Posterior vena cava (tissue), 2 donors: ENCODE measurements at regions not wholly inside any gene's neighbourhood (a gene's known extent, or its start where the extent isn't known, plus 50 kb on each side); places are given as distances from the start of the nearest gene placed in this dataset.
"Not testable (repeated sequence)": the region's sequence is repeated elsewhere in the genome, so short reads cannot be mapped to it uniquely, and the experiment has no call there.

Experiments
- DNase-seq: peaks from one replicate; pipeline ENCODE4 v3.0.0-alpha.2; 2020; ENCODE audit warnings: low spot score
- intact Hi-C, 2 donors: fragments of 100-400 bp; cut with DNase I; formaldehyde crosslinking; loops; one replicate each; pipeline versions ENCODE4 v1.14.1 to v1.14.2; 2022 to 2023
- donor health status: DM: yes; HTN: yes; CAD: no.
- donor health status: DM: yes; HTN: yes; CAD: no.

GRCh38 chr6:85163156-85164080 is 286.5 kb upstream of the NT5E start:
- DNase-seq: no peak
- intact Hi-C loops: no loop called here

GRCh38 chr6:85157311-85157710 is 292.6 kb upstream of the NT5E start:
- DNase-seq: no peak
- intact Hi-C loops: no loop called here

- intact Hi-C loops: no loop called here
- DNase-seq: no peak
These were observed 306.2 kb upstream of the NT5E start for GRCh38 chr6:85143676-85144075.

GRCh38 chr6:85137865-85138264 is 312.0 kb upstream of the NT5E start:
- no peak for DNase-seq
- intact Hi-C loops: loop anchor here in 1 of 2 donors (10.0 kb wide), 1 partner anchor 363 kb away; no protein-coding TSS in a partner anchor

GRCh38 chr6:85136310-85136709 is 313.6 kb upstream of the NT5E start:
- intact Hi-C loops: loop anchor here in 1 of 2 donors (10.0 kb wide), 1 partner anchor 362 kb away; no protein-coding TSS in a partner anchor
- no peak for DNase-seq

- DNase-seq: no peak
- intact Hi-C loops: loop anchor here in 1 of 2 donors (10.0 kb wide), 1 partner anchor 361 kb away; no protein-coding TSS in a partner anchor
These were observed 314.3 kb upstream of the NT5E start for GRCh38 chr6:85135376-85136094.

- no peak for DNase-seq
- intact Hi-C loops: loop anchor here in 1 of 2 donors (10.0 kb wide), 1 partner anchor 359 kb away; no protein-coding TSS in a partner anchor
These were observed 315.7 kb upstream of the NT5E start for GRCh38 chr6:85134172-85134571.

- intact Hi-C loops: loop anchor here in 1 of 2 donors (10.0 kb wide), 1 partner anchor 357 kb away; no protein-coding TSS in a partner anchor
- no peak for DNase-seq
These were observed 317.8 kb upstream of the NT5E start for GRCh38 chr6:85132091-85132490.

GRCh38 chr6:85130743-85131142 is 319.1 kb upstream of the NT5E start:
- intact Hi-C loops: loop anchor here in 1 of 2 donors (10.0 kb wide), 1 partner anchor 356 kb away; no protein-coding TSS in a partner anchor
- DNase-seq: no peak

GRCh38 chr6:85129881-85130280 is 320.0 kb upstream of the NT5E start:
- intact Hi-C loops: loop anchor here (5.0 to 10.0 kb wide), 3 partner anchors 195 to 703 kb away; no protein-coding TSS in a partner anchor
- DNase-seq: no peak

- DNase-seq: no peak
- intact Hi-C loops: loop anchor here in 1 of 2 donors (5.0 to 10.0 kb wide), 2 partner anchors 196 to 701 kb away; no protein-coding TSS in a partner anchor
These were observed 321.1 kb upstream of the NT5E start for GRCh38 chr6:85128781-85129180.

GRCh38 chr6:85128256-85128655 is 321.6 kb upstream of the NT5E start:
- DNase-seq: not testable (repeated sequence)
- intact Hi-C loops: loop anchor here in 1 of 2 donors (5.0 to 10.0 kb wide), 2 partner anchors 197 to 701 kb away; no protein-coding TSS in a partner anchor

- no peak for DNase-seq
- intact Hi-C loops: loop anchor here in 1 of 2 donors (5.0 to 10.0 kb wide), 2 partner anchors 197 to 700 kb away; no protein-coding TSS in a partner anchor
These were observed 322.1 kb upstream of the NT5E start for GRCh38 chr6:85127696-85128243.

GRCh38 chr6:85127168-85127498 is 322.8 kb upstream of the NT5E start:
- intact Hi-C loops: loop anchor here in 1 of 2 donors (5.0 to 10.0 kb wide), 2 partner anchors 198 to 700 kb away; no protein-coding TSS in a partner anchor
- DNase-seq: no peak

GRCh38 chr6:85126485-85127167 is 323.3 kb upstream of the NT5E start:
- DNase-seq: peak; percentile 80
- intact Hi-C loops: loop anchor here in 1 of 2 donors (5.0 to 10.0 kb wide), 2 partner anchors 198 to 699 kb away; no protein-coding TSS in a partner anchor

- intact Hi-C loops: loop anchor here in 1 of 2 donors (5.0 to 10.0 kb wide), 2 partner anchors 199 to 698 kb away; no protein-coding TSS in a partner anchor
- DNase-seq: no peak
These were observed 324.4 kb upstream of the NT5E start for GRCh38 chr6:85125526-85125925.

- no peak for DNase-seq
- intact Hi-C loops: loop anchor here in 1 of 2 donors (5.0 to 10.0 kb wide), 2 partner anchors 200 to 697 kb away; no protein-coding TSS in a partner anchor
These were observed 325.2 kb upstream of the NT5E start for GRCh38 chr6:85124472-85125354.
